Activated effector memory CD4-positive, alpha-beta T cell treated with Interleukin-2 at 50 U/mL for 16 hours (primary cell): ENCODE measurements at regions not wholly inside any gene's neighbourhood (a gene's known extent, or its start where the extent isn't known, plus 50 kb on each side); places are given as distances from the start of the nearest gene placed in this dataset.

ENCODE experiments used
- DNase-seq: peaks from one replicate; pipeline ENCODE4 v3.0.0-alpha.2; 2020

- no peak for DNase-seq
Measured at GRCh38 chr4:163623787-163624186, 129.3 kb downstream of the TMA16 start.

DNA sequence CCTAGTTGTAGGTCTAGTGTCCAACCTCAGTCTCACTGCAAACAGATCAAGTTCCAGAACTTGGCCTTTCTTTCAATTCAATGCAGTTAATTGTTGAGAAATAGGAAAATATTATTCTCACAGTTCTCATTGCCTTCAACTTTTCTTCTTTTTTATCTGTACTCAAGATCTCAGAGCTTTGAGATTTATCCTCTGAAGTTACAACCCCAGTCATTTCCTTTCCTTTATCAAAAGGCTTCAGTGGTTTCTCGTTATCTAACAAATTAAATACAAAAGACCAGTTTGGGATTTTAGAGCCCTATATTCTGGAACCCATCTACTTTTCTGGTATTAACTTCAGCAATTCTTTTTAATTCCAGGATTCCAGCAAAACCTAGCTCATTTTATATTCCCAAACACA, 130.2 kb downstream of the TMA16 start:
- no peak for DNase-seq

GRCh38 chr4:163631288-163631687, 136.8 kb downstream of the TMA16 start:
- DNase-seq, result no peak

DNA sequence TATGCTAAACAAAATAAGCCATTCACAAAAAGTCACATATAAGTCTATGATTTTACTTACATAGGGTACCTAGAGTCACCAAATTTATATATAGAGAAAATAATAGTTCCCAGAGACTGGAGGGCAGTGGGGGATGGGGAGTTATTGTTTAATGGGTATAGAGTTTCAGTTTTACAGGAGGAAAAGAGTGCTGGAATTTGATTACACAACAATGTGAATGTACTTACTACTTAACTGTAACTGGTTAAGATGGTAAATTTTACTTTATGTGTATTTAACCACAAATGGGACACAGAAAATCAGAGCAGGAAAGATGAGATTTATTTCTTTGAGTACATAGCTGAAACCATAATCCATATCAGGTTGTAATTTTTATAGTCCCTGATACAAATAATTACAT, 144.4 kb downstream of the TMA16 start:
- DNase-seq, result no peak

DNA sequence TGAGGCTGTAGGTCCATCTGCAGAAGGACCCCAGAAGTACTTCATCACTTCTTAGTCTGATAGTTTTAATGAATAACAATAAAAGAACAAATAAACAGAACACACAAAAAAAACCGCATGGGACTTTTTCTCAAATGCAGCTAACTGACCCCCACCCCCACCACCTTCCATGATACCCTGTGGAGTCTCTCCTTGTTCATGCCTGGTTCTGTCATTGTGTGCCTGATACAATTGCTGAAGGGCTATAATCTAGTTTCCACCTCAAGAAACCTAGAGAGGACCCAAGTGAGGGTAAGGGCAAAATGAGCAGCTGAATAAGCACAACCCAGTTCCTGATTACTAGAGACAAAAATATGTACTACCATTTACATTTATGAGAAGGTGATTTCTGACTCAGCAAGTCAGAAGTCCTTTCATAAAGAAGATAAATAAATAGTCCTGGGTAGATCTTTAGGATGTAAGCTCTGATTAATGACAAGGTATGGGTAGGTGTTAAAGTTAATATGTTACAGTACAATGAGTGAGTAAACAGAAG, 155.1 kb downstream of the TMA16 start:
- no peak for DNase-seq

- DNase-seq, result no peak
Measured at GRCh38 chr4:163651761-163652160, 157.3 kb downstream of the TMA16 start.

DNA sequence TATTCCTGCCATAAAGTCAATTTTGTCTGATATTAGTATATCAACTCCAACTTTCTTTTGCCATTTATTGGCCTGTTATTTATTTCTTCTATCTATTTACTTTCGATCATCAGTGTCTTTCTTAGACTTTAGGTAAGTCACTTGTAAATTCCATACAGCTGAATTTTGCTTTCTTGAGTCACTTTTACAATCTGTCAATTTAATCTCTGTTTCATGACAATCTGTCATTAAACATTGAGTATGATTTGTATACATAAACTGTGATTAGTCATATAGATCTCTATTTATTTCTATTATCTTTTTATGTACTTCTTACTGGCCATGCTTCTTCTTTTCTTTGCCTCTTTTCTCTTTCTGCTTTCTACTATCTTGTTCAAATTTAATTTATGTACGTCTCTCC, 160.1 kb downstream of the TMA16 start:
- no peak for DNase-seq

- no peak for DNase-seq
Measured at GRCh38 chr4:163660636-163661035, 166.1 kb downstream of the TMA16 start.

DNA sequence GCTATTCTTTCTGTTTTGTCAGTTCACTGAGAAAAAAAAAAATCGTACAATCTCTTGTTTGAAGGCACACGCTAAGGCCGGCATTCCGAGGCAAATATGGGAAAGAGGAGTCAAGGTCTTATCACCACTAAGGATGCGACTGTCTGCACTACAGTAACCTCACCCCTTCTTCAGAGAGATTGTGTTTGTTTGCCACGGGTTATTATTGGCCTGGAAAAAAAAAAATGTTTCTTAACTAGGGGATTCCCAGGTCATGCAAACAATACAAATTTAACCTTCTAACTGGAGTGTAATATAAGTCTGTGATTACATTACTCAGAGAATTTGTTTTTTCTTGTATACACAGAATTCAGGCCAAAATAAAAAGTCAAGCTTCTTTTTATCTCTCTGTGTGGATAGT, 168.3 kb downstream of the TMA16 start:
- no peak for DNase-seq

DNA sequence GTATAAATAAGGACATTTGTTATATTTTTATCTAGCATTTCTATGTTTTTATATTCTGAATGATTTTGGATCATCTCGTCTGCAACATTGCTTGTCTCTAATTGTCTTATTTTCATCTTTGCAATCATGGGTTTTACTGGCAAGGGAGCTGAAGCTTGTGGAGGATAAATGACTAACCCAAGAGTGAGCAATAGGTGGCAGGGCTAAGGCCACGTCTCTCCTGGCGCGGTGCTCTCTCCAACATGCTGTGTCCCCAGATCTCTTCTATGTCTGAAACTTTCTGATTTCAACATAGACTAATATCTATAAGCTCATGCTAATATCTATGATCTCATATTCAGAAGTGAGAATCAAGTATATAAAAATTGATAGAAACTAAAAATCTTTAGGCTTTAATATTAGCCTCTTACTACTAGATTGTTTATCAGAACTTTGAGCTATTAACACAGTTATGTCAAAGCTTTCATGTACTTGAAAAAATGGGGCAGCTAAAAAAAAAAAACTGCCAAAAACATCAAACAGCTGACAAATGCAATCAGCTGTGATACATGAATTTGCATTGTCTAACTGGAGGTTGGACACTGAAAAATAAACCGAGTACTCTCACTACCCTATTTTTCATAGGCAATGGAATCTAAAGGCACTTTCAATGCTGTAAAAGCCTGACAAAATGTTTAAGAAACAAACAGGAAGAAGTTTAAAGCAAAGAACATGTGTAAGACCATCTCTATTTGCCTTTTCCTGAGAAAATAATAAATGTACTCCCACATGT, 169.2 kb downstream of the TMA16 start:
- DNase-seq, result no peak

DNA sequence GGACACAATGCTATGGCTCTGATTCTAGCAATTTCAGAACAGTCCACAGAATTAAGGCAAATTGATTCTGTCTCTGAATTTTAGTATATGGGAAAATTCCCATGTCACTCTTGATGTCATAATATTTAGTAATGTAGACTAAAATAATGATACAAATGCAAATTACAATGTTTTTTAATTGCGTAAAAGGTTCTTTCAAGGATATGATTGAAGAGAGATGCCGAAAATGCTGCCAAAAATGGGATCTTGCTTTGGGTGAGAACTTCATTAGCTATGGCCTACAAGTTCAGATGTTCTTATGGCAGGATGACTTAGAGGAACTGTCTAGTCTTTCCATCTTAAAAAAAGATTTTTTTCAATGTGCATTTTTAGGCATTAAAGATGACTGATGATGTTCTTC, 170.6 kb downstream of the TMA16 start:
- DNase-seq, result no peak

- DNase-seq, result no peak
Measured at GRCh38 chr4:163665521-163666331, 171.2 kb downstream of the TMA16 start.

GRCh38 chr4:163666332-163666873, 171.9 kb downstream of the TMA16 start:
- no peak for DNase-seq

GRCh38 chr4:163672751-163673150, 178.3 kb downstream of the TMA16 start:
- no peak for DNase-seq

DNA sequence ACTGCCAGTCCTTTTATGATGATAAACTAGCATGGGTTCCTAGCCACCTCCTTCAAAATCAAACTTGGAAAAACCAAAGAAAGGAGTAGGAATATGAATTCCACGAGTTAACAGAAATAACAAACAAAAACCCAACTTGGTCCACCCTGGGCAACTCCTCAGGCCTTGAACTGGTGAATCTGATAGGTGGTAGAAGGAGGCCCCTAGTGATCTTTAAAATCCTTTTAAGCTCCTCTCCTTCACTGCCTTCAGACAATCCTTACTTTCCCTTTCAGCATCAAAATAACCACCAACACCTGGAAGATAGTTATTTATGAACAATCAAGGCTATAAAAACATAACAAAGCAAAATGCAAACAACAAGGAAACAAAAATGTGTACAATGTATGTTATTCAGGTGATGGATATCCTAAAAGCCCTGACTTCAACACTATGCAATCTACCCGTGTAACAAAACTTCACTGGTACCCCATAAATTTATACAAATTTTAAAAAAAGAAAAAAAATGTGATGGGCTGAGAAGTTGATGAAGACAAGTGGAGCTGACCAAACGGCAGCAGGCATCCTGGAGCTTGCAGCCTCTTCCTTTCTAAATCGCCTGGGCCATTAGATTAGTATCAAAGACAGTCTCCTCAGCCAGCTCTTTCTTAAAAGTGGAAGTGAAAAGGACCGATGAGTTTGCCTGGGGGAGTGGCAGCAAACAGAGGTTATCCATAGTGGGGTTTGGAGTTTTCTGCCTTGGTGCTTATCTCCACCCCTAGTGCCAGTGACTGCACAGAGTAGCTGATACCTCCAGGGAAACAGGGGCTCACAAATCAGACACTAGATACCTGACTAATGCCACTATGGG, 179.6 kb downstream of the TMA16 start:
- DNase-seq, result no peak

DNA sequence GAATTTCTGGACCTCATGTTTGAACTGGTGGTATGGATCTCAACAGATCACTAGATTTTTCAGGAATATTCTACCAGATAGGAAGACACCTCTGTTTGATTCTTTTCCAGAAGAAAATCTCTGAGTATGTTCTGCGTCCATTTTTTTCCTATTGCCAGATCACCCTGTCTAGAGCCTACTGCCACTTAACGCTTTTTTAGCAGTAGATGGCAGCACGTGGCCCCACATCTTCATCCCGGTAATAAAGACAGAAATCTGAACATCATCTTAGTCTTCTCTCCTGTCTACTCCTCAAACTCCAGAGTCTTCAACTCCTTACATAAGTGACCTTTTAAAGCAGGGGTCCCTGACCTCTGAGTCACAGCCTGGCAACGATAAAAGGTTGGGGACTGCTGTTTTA, 184.7 kb downstream of the TMA16 start:
- no peak for DNase-seq

- DNase-seq, result no peak
Measured at GRCh38 chr4:163680386-163681098, 186.1 kb downstream of the TMA16 start.

GRCh38 chr4:163681208-163681821, 186.8 kb downstream of the TMA16 start:
- no peak for DNase-seq

DNA sequence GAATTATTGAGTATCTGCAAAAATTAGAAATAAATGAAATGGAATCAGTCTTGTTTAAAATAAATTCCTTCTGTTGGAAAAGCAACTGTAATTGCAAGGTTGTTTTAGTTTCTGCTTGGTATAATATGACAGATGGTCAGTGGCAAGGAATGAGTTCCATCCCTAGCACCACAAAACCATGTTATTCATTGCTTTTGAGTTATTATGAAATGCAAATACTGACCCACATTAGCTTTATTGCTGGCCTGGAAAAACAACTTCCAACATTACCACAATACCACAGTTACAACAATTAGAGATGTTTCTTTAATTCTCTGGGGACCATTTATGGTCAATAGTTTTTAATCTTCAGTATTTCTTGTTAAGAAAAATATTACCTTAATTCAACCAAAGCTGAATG, 194.4 kb downstream of the TMA16 start:
- DNase-seq, result no peak

- no peak for DNase-seq
Measured at GRCh38 chr4:163693211-163693610, 198.7 kb downstream of the TMA16 start.

GRCh38 chr4:163693776-163694175, 199.3 kb downstream of the TMA16 start:
- DNase-seq, result no peak

DNA sequence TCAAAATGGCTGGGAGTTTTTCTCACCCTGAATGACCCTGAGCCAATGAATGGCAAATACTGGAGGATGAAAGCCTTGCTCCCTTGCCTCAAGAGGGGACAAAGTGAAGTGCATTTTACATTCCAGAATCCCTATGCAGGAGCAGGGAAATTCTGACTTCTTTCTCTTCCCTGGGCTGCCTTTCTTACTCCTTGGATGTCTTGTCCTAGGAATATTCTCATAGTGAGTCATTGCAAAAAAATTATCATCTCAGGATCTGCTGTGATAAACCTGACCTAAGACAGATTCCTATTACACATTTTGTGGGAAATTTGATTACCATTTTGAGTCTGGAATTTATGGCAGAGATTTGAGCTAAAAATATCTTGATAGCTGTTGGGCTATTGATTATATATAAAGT, 199.9 kb downstream of the TMA16 start:
- DNase-seq, result no peak
